Smooth muscle cell (in vitro differentiated cells): ENCODE measurements at regions not wholly inside any gene's neighbourhood (a gene's known extent, or its start where the extent isn't known, plus 50 kb on each side); places are given as distances from the start of the nearest gene placed in this dataset.

Experiments
- DNase-seq: peaks from one replicate; lab custom pipeline; 2025; ENCODE audit not compliant: unreplicated experiment; lab: John Stamatoyannopoulos, UW
- H2AFZ ChIP-seq: fragments of 200-600 bp; sonication (generic); 2 replicates; pipeline ENCODE4 v1.6.0; 2016; ENCODE audit warnings: antibody characterized with exemption, low read depth, mild to moderate bottlenecking
- H3F3A ChIP-seq: fragments of 200-600 bp; sonication (generic); 2 replicates; pipeline ENCODE4 v1.6.0; 2017; ENCODE audit warnings: antibody characterized with exemption, low read depth
- H3K27ac ChIP-seq: fragments of 200-600 bp; sonication (generic); 2 replicates; pipeline ENCODE4 v1.5.1; 2016; ENCODE audit warnings: low read depth, mild to moderate bottlenecking
- H3K27me3 ChIP-seq: fragments of 200-600 bp; sonication (generic); 2 replicates; pipeline ENCODE4 v1.6.1; 2016; ENCODE audit warnings: low read depth, mild to moderate bottlenecking
- H3K36me3 ChIP-seq: fragments of 200-600 bp; sonication (generic); 2 replicates; pipeline ENCODE4 v1.5.1; 2016; ENCODE audit warnings: low read depth
- H3K4me1 ChIP-seq: fragments of 200-600 bp; sonication (generic); 2 replicates; pipeline ENCODE4 v1.5.1; 2016; ENCODE audit warnings: low read depth
- H3K4me2 ChIP-seq: fragments of 200-600 bp; sonication (generic); 2 replicates; pipeline ENCODE4 v1.6.0; 2016; ENCODE audit warnings: mild to moderate bottlenecking
- H3K4me3 ChIP-seq: fragments of 200-600 bp; sonication (generic); 2 replicates; pipeline ENCODE4 v1.5.1; 2016; ENCODE audit warnings: mild to moderate bottlenecking
- H3K79me2 ChIP-seq: fragments of 200-600 bp; sonication (generic); 2 replicates; pipeline ENCODE4 v1.6.0; 2016; ENCODE audit warnings: low read depth, mild to moderate bottlenecking
- H3K9ac ChIP-seq: fragments of 200-600 bp; sonication (generic); 2 replicates; pipeline ENCODE4 v1.6.0; 2016; ENCODE audit warnings: low read depth
- H3K9me3 ChIP-seq: fragments of 200-600 bp; sonication (generic); replicated peaks from 2 replicates; pipeline ENCODE4 v1.5.1; 2016; ENCODE audit warnings: low read depth
- H4K20me1 ChIP-seq: fragments of 200-600 bp; sonication (generic); 2 replicates; pipeline ENCODE4 v1.6.0; 2016; ENCODE audit warnings: low read depth
- CTCF ChIP-seq: fragments of 200-600 bp; sonication (generic); IDR thresholded peaks from 2 replicates; pipeline ENCODE4 v1.5.1; 2017; ENCODE audit warnings: borderline replicate concordance, mild to moderate bottlenecking, antibody characterized with exemption; ENCODE audit not compliant: insufficient read depth, poor library complexity, severe bottlenecking
- WGBS: methylation state at CpG from one replicate; pipeline ENCODE4 v1.1.7; 2016; ENCODE audit warnings: low lambda C conversion rate; 5-methylcytosine and 5-hydroxymethylcytosine counted together

- TF ChIP-seq CTCF = no peak
- Histone ChIP-seq H4K20me1 (no peaks in the 10 kb centered on the region), H3K36me3 (no peaks in the 10 kb centered on the region), H3K27ac (no peak overlapping the region), H3K9me3 (no peaks in the 10 kb centered on the region), H3F3A (no peaks in the 10 kb centered on the region), H3K9ac (no peak overlapping the region), H3K27me3 (no peaks in the 10 kb centered on the region), H3K4me2 (no peak overlapping the region), H3K4me3 (no peak overlapping the region), H3K79me2 (no peaks in the 10 kb centered on the region), H3K4me1 (no peaks in the 10 kb centered on the region), H2AFZ (no peak overlapping the region)
- WGBS = 91% methylated on average over 3 of the region's 3 CpGs
- no peak for DNase-seq
Measured at GRCh38 chr12:46900734-46901463, 75.1 kb upstream of the SLC38A4 start.

GRCh38 chr12:46901464-46902205, 75.8 kb upstream of the SLC38A4 start:
- TF ChIP-seq CTCF = no peak
- Histone ChIP-seq H3F3A (no peaks in the 10 kb centered on the region), H3K9ac (no peak overlapping the region), H3K27ac (no peak overlapping the region), H3K27me3 (no peaks in the 10 kb centered on the region), H3K4me1 (no peaks in the 10 kb centered on the region), H3K9me3 (no peaks in the 10 kb centered on the region), H3K4me2 (no peak overlapping the region), H4K20me1 (no peaks in the 10 kb centered on the region), H2AFZ (no peak overlapping the region), H3K79me2 (no peaks in the 10 kb centered on the region), H3K4me3 (no peak overlapping the region), H3K36me3 (no peaks in the 10 kb centered on the region)
- WGBS = 46% methylated on average over 3 of the region's 3 CpGs
- no peak for DNase-seq

GRCh38 chr12:46903058-46903457, 77.3 kb upstream of the SLC38A4 start:
- Histone ChIP-seq H3F3A (no peaks in the 10 kb centered on the region), H4K20me1 (no peaks in the 10 kb centered on the region), H3K9me3 (no peaks in the 10 kb centered on the region), H3K4me2 (no peak overlapping the region), H3K36me3 (no peaks in the 10 kb centered on the region), H3K4me1 (no peaks in the 10 kb centered on the region), H3K27me3 (no peaks in the 10 kb centered on the region), H3K9ac (no peak overlapping the region), H3K79me2 (no peaks in the 10 kb centered on the region), H2AFZ (no peak overlapping the region), H3K4me3 (no peak overlapping the region), H3K27ac (no peak overlapping the region)
- no peak for TF ChIP-seq CTCF
- DNase-seq = no peak
- WGBS = 99% methylated on average over 2 of the region's 2 CpGs
